Choroid plexus epithelial cell (primary cell): ENCODE measurements at regions not wholly inside any gene's neighbourhood (a gene's known extent, or its start where the extent isn't known, plus 50 kb on each side); places are given as distances from the start of the nearest gene placed in this dataset.

Source experiments
- DNase-seq: peaks from one replicate; pipeline ENCODE4 v3.0.0-alpha.2; 2010; ENCODE audit warnings: low read depth
- H3K4me3 ChIP-seq: 2 replicates; pipeline ENCODE4 v1.5.1; 2011; ENCODE audit warnings: low read depth, mild to moderate bottlenecking, control low read depth, low read length, moderate library complexity
- TF ChIP-seq, protein P1 (sequence below): conservative IDR thresholded peaks from 2 replicates; pipeline ENCODE4 v1.5.1; 2011; ENCODE audit warnings: low read depth, mild to moderate bottlenecking, control low read depth, inconsistent platforms, low read length, moderate library complexity

DNA sequence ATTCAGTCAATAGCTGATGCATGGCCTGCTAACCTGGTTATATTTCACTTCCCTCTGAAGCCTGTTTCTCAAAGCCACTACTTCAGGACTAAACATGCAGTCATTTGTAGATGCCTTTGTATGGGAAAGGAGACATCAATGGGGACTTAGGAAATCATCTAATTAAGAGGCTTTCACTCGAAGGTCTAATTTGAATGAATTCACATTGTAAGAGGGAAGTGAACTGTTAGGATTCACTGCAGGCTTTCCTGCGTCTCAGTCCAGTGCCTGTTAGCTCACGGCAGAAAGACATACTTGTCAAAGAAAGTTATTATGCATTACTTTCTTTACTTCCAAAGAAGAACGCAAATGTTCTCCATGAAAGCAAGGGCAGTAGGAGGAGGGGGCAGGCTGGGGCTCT lies 50.6 kb upstream of the CDK20 start:
- TF ChIP-seq, protein P1, sequence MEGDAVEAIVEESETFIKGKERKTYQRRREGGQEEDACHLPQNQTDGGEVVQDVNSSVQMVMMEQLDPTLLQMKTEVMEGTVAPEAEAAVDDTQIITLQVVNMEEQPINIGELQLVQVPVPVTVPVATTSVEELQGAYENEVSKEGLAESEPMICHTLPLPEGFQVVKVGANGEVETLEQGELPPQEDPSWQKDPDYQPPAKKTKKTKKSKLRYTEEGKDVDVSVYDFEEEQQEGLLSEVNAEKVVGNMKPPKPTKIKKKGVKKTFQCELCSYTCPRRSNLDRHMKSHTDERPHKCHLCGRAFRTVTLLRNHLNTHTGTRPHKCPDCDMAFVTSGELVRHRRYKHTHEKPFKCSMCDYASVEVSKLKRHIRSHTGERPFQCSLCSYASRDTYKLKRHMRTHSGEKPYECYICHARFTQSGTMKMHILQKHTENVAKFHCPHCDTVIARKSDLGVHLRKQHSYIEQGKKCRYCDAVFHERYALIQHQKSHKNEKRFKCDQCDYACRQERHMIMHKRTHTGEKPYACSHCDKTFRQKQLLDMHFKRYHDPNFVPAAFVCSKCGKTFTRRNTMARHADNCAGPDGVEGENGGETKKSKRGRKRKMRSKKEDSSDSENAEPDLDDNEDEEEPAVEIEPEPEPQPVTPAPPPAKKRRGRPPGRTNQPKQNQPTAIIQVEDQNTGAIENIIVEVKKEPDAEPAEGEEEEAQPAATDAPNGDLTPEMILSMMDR: no peak
- no peak overlapping the region for H3K4me3 ChIP-seq
- DNase-seq: no peak
